ENCODE measurements at regions not wholly inside any gene's neighbourhood (a gene's known extent, or its start where the extent isn't known, plus 50 kb on each side); places are given as distances from the start of the nearest gene placed in this dataset.

- TF ChIP-seq CTCF (IDR thresholded peaks at IDR 0.05; ENCODE audit: extremely low read depth, low read depth, low read length): no peak
Measured at GRCh38 chr3:89803711-89804110, 696.3 kb downstream of the EPHA3 start.

GRCh38 chr3:89806166-89806565 lies 698.7 kb downstream of the EPHA3 start:
- H3K4me3 ChIP-seq (ENCODE audit: insufficient read depth, low read length): no peak overlapping the region
- no peak overlapping the region for H3K4me2 ChIP-seq (ENCODE audit: insufficient read depth, low read length)
- H3K36me3 ChIP-seq (ENCODE audit: insufficient read depth, low read length): no peaks in the 10 kb centered on the region
- no peak overlapping the region for H2AFZ ChIP-seq (ENCODE audit: low read length)
- H3K27me3 ChIP-seq (ENCODE audit: insufficient read depth, low read length): no peaks in the 10 kb centered on the region
- H3K79me2 ChIP-seq (ENCODE audit: insufficient read depth, low read length): no peaks in the 10 kb centered on the region
- no peak for TF ChIP-seq CTCF (IDR thresholded peaks at IDR 0.05; ENCODE audit: extremely low read depth, low read depth, low read length)
- no peak overlapping the region for H3K27ac ChIP-seq (ENCODE audit: low read depth, low read length)
- H3K4me1 ChIP-seq (ENCODE audit: insufficient read depth, low read length): no peaks in the 10 kb centered on the region
- no peaks in the 10 kb centered on the region for H4K20me1 ChIP-seq (ENCODE audit: insufficient read depth, low read length)
- DNase-seq (ENCODE audit: insufficient read length, low spot score, missing footprints): no peak
- no peaks in the 10 kb centered on the region for H3K9me3 ChIP-seq (ENCODE audit: low read depth, low read length)

More at GRCh38 chr3:89803711-89804110, 696.3 kb downstream of the EPHA3 start:
- DNase-seq (ENCODE audit: insufficient read length, low spot score, missing footprints): no peak
- Histone ChIP-seq H4K20me1 (ENCODE audit: insufficient read depth, low read length) (no peaks in the 10 kb centered on the region), H3K4me2 (ENCODE audit: insufficient read depth, low read length) (no peak overlapping the region), H3K4me1 (ENCODE audit: insufficient read depth, low read length) (no peaks in the 10 kb centered on the region), H3K27ac (ENCODE audit: low read depth, low read length) (no peak overlapping the region), H2AFZ (ENCODE audit: low read length) (no peak overlapping the region), H3K36me3 (ENCODE audit: insufficient read depth, low read length) (no peaks in the 10 kb centered on the region), H3K27me3 (ENCODE audit: insufficient read depth, low read length) (no peaks in the 10 kb centered on the region), H3K9me3 (ENCODE audit: low read depth, low read length) (no peaks in the 10 kb centered on the region), H3K79me2 (ENCODE audit: insufficient read depth, low read length) (no peaks in the 10 kb centered on the region), H3K4me3 (ENCODE audit: insufficient read depth, low read length) (no peak overlapping the region)

GRCh38 chr3:89808680-89809197 lies 701.3 kb downstream of the EPHA3 start:
- TF ChIP-seq CTCF (IDR thresholded peaks at IDR 0.05; ENCODE audit: extremely low read depth, low read depth, low read length): no peak
- Histone ChIP-seq H3K79me2 (ENCODE audit: insufficient read depth, low read length) (no peaks in the 10 kb centered on the region), H3K36me3 (ENCODE audit: insufficient read depth, low read length) (no peaks in the 10 kb centered on the region), H3K4me1 (ENCODE audit: insufficient read depth, low read length) (no peaks in the 10 kb centered on the region), H3K4me3 (ENCODE audit: insufficient read depth, low read length) (no peak overlapping the region), H4K20me1 (ENCODE audit: insufficient read depth, low read length) (no peaks in the 10 kb centered on the region), H3K4me2 (ENCODE audit: insufficient read depth, low read length) (no peak overlapping the region), H3K9me3 (ENCODE audit: low read depth, low read length) (no peaks in the 10 kb centered on the region), H2AFZ (ENCODE audit: low read length) (no peak overlapping the region), H3K27ac (ENCODE audit: low read depth, low read length) (no peak overlapping the region), H3K27me3 (ENCODE audit: insufficient read depth, low read length) (no peaks in the 10 kb centered on the region)
- no peak for DNase-seq (ENCODE audit: insufficient read length, low spot score, missing footprints)

- Histone ChIP-seq H3K36me3 (ENCODE audit: insufficient read depth, low read length) (no peaks in the 10 kb centered on the region), H3K9me3 (ENCODE audit: low read depth, low read length) (no peaks in the 10 kb centered on the region), H3K27ac (ENCODE audit: low read depth, low read length) (no peak overlapping the region), H3K4me3 (ENCODE audit: insufficient read depth, low read length) (no peak overlapping the region), H4K20me1 (ENCODE audit: insufficient read depth, low read length) (no peaks in the 10 kb centered on the region), H3K4me2 (ENCODE audit: insufficient read depth, low read length) (no peak overlapping the region), H3K27me3 (ENCODE audit: insufficient read depth, low read length) (no peaks in the 10 kb centered on the region), H3K79me2 (ENCODE audit: insufficient read depth, low read length) (no peaks in the 10 kb centered on the region), H2AFZ (ENCODE audit: low read length) (no peak overlapping the region), H3K4me1 (ENCODE audit: insufficient read depth, low read length) (no peaks in the 10 kb centered on the region)
- TF ChIP-seq CTCF (IDR thresholded peaks at IDR 0.05; ENCODE audit: extremely low read depth, low read depth, low read length): no peak
- no peak for DNase-seq (ENCODE audit: insufficient read length, low spot score, missing footprints)
Measured at GRCh38 chr3:89813500-89813899, 706.1 kb downstream of the EPHA3 start.

Data from osteoblast (primary cell).